CD4-positive, alpha-beta T cell (primary cell): ENCODE measurements at regions not wholly inside any gene's neighbourhood (a gene's known extent, or its start where the extent isn't known, plus 50 kb on each side); places are given as distances from the start of the nearest gene placed in this dataset.

Experiments
- ATAC-seq: fragments of 200-7000 bp; cut with Tn5 transposase; one replicate; pipeline ENCODE4 v1.10.0; 2022; ENCODE audit warnings: mild to moderate bottlenecking; ENCODE audit not compliant: poor library complexity
- CTCF ChIA-PET: fragments of 350-600 bp; sonication (Branson Sonifier 250); formaldehyde crosslinking; loops from one replicate; lab custom pipeline; 2021; ENCODE audit warnings: antibody characterized with exemption, inconsistent platforms; lab: Charles Lee
- POLR2A ChIA-PET: fragments of 350-600 bp; sonication (Branson Sonifier 250); formaldehyde crosslinking; loops from one replicate; lab custom pipeline; 2021; ENCODE audit warnings: antibody characterized with exemption, inconsistent platforms; lab: Charles Lee
- DNase-seq, 14 experiments: peaks; one replicate each; pipeline ENCODE4 v3.0.0-alpha.2; 2013 to 2020; ENCODE audit warnings: mixed read lengths in 2 of 14
- H3K27ac ChIP-seq, 2 donors: one replicate each; pipeline versions ENCODE4 v1.5.1 to v1.7.0; 2013; ENCODE audit warnings: low read length in 2 of 2, low read depth in 1 of 2, mild to moderate bottlenecking in 1 of 2
- H3K27me3 ChIP-seq, 2 experiments: 1 replicate in 1 of 2; 2 replicates in 1 of 2; pipeline versions ENCODE4 v1.6.1 to v1.7.0; 2013; ENCODE audit warnings: low read length in 2 of 2, control low read depth in 1 of 2, mild to moderate bottlenecking in 1 of 2, moderate library complexity in 1 of 2; ENCODE audit not compliant: insufficient read depth in 2 of 2, control insufficient read depth in 1 of 2
- H3K36me3 ChIP-seq: one replicate; pipeline ENCODE4 v1.6.1; 2013; ENCODE audit warnings: low read length, control low read depth; ENCODE audit not compliant: insufficient read depth
- H3K4me1 ChIP-seq: one replicate; pipeline ENCODE4 v1.6.1; 2013; ENCODE audit warnings: low read length, control low read depth; ENCODE audit not compliant: insufficient read depth
- H3K4me3 ChIP-seq: one replicate; pipeline ENCODE4 v1.5.1; 2013; ENCODE audit warnings: mild to moderate bottlenecking, low read length, moderate library complexity
- H3K9me3 ChIP-seq, 2 experiments: 1 replicate in 1 of 2; 2 replicates in 1 of 2; pipeline versions ENCODE4 v1.6.1 to v1.7.0; 2013; ENCODE audit warnings: low read length in 2 of 2, mild to moderate bottlenecking in 2 of 2, control low read depth in 1 of 2, moderate library complexity in 1 of 2; ENCODE audit not compliant: control insufficient read depth in 1 of 2, insufficient read depth in 1 of 2
- H3K27ac Mint-ChIP-seq: one replicate; pipeline ENCODE4 v1.8.0; 2020; ENCODE audit warnings: mixed read lengths
- H3K27me3 Mint-ChIP-seq: one replicate; pipeline ENCODE4 v1.8.0; 2021; ENCODE audit warnings: mixed read lengths
- H3K36me3 Mint-ChIP-seq: one replicate; pipeline ENCODE4 v1.8.0; 2021; ENCODE audit warnings: low read depth, mixed read lengths
- H3K4me1 Mint-ChIP-seq: one replicate; pipeline ENCODE4 v1.8.0; 2021; ENCODE audit warnings: low read depth, mixed read lengths
- H3K4me3 Mint-ChIP-seq: one replicate; pipeline ENCODE4 v1.8.0; 2020; ENCODE audit warnings: mild to moderate bottlenecking, mixed read lengths
- H3K9me3 Mint-ChIP-seq: one replicate; pipeline ENCODE4 v1.8.0; 2020; ENCODE audit warnings: mixed read lengths
- intact Hi-C, 2 experiments: fragments of 100-400 bp; cut with DNase I in 1 of 2; cut with micrococcal nuclease in 1 of 2; formaldehyde crosslinking; loops; one replicate each; pipeline versions ENCODE4 v1.15.1 to v1.9.0; 2023 to 2025; cut with DNase I, micrococcal nuclease
- TF ChIP-seq, protein P1 (sequence below): fragments of 200-600 bp; IDR thresholded peaks from one replicate; pipeline ENCODE4 v1.8.0; 2022; ENCODE audit warnings: antibody characterized with exemption, mild to moderate bottlenecking

DNA sequence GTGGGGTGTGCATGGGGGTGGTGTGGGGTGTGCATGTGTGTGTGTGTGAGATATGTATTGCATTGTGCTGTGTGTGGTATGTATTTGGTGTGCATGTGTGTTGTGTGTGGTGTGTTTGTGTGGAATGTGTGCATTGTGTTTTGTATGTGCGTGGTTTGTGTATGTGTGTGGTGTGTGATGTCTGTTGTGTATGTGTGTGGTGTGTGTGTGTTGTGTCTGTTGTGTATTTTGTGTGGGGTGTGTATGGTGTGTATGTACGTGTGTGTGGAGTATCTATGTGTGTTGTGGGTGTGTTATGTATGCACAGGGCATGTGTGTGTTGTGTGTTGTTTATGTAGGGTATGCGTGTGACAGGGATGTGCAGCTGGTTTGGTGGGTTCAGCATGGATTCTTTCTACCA is 67.8 kb upstream of the COG2 start:
- Mint-ChIP-seq H3K27ac (no peak overlapping the region), H3K4me3 (no peak overlapping the region), H3K27me3 (peaks cover 36% of the 10 kb centered on the region), H3K9me3 (no peaks in the 10 kb centered on the region), H3K36me3 (no peaks in the 10 kb centered on the region), H3K4me1 (no peaks in the 10 kb centered on the region)
- H3K36me3 ChIP-seq, result no peaks in the 10 kb centered on the region
- TF ChIP-seq, protein P1, sequence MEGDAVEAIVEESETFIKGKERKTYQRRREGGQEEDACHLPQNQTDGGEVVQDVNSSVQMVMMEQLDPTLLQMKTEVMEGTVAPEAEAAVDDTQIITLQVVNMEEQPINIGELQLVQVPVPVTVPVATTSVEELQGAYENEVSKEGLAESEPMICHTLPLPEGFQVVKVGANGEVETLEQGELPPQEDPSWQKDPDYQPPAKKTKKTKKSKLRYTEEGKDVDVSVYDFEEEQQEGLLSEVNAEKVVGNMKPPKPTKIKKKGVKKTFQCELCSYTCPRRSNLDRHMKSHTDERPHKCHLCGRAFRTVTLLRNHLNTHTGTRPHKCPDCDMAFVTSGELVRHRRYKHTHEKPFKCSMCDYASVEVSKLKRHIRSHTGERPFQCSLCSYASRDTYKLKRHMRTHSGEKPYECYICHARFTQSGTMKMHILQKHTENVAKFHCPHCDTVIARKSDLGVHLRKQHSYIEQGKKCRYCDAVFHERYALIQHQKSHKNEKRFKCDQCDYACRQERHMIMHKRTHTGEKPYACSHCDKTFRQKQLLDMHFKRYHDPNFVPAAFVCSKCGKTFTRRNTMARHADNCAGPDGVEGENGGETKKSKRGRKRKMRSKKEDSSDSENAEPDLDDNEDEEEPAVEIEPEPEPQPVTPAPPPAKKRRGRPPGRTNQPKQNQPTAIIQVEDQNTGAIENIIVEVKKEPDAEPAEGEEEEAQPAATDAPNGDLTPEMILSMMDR, result no peak
- no peak overlapping the region for H3K4me3 ChIP-seq
- H3K27ac ChIP-seq, result no peak overlapping the region
- H3K4me1 ChIP-seq, result no peaks in the 10 kb centered on the region
- no peaks in the 10 kb centered on the region for H3K27me3 ChIP-seq
- ChIA-PET POLR2A (no interaction called here), CTCF (no interaction called here)
- no peaks in the 10 kb centered on the region for H3K9me3 ChIP-seq
- intact Hi-C loops, result no loop called here
- ATAC-seq, result no peak
- no peak for DNase-seq

DNA sequence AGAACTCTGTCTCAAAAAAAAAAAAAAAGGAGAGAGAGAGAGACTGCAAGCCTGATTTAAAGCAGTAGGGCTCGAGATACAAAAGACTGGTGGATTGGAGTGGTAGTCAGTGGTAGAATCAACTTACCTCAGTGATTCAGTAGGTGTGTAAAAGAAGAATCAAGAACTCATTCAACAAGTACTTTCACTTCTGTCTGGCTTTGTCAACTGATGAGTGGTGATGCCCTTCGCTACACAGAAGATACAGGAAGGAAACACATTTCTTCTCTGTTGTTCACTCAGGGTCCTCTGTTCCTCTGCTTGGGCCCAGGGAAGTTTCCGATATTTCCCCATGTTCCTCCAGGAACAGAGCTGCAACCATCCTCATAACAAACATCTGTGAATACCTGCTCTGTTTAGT is 68.6 kb upstream of the COG2 start:
- ATAC-seq (no peak), DNase-seq (peak in 1 of 14 experiments; percentile 7)
- CTCF ChIA-PET, result no interaction called here
- no peak overlapping the region for H3K27ac ChIP-seq
- intact Hi-C loops, result no loop called here
- TF ChIP-seq, protein P1, result no peak
- H3K9me3 ChIP-seq, result no peaks in the 10 kb centered on the region
- H3K4me1 ChIP-seq, result no peaks in the 10 kb centered on the region
- H3K9me3 Mint-ChIP-seq, result no peaks in the 10 kb centered on the region
- no peak overlapping the region for H3K4me3 Mint-ChIP-seq
- H3K36me3 Mint-ChIP-seq, result no peaks in the 10 kb centered on the region
- H3K27ac Mint-ChIP-seq, result no peak overlapping the region
- no peak overlapping the region for H3K4me3 ChIP-seq
- H3K4me1 Mint-ChIP-seq, result no peaks in the 10 kb centered on the region
- H3K27me3 ChIP-seq, result peaks cover 0 to under 1% of the 10 kb centered on the region in 2 experiments
- H3K36me3 ChIP-seq, result no peaks in the 10 kb centered on the region
- POLR2A ChIA-PET, result no interaction called here
- H3K27me3 Mint-ChIP-seq, result peaks cover 34% of the 10 kb centered on the region

DNA sequence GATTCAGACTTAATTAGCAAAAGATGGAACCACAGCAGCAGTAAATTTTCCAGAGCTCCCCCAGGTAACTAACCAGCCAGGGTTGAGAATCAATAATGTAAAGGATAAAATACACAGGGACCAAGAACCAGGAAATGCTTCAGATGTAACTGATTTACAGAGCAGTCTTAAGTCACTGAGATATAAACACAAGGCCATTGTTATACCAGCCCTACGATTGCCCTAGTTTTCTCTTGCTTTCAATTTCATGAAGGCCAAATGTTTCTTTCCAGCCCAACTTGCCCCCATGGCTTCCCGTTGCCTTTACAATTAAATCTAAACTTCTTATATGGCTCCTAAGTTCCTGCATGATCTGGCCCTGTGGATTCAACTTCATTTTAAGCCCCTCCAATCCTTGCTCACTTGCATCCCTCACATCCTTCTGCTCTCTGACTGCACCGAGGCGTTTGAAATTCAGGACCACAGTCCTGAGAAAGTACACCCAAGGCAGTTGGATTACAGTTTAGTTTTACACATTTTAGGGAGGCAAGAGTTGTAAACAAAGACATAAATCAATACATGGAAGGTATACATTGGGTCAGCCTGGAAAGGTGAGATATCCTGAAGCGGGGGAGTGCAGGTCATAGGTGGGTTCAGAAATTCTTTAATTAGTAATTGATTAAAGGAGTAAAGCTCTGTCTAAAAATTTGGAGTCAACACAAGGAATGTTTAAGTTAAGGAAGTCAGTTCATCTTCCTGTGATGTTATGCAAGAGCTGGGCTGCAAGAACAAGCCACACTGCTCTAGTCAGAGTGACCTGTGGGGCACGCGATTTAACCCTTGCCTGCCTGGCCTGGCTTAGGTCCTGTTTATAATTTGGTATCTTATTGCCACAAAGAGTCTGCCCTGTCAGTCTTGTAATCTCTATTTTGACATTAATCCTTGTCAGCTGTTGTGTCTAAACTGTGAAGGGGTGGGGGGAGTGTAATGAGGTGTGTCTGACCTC is 69.9 kb upstream of the COG2 start:
- TF ChIP-seq, protein P1, result no peak
- Mint-ChIP-seq H3K9me3 (no peaks in the 10 kb centered on the region), H3K27ac (no peak overlapping the region), H3K36me3 (no peaks in the 10 kb centered on the region), H3K27me3 (peaks cover 24% of the 10 kb centered on the region), H3K4me1 (no peaks in the 10 kb centered on the region), H3K4me3 (no peak overlapping the region)
- peaks cover 0 to 4% of the 10 kb centered on the region in 2 experiments for H3K9me3 ChIP-seq
- no peak for ATAC-seq
- peak in 1 of 14 experiments; percentile 5 for DNase-seq
- H3K27me3 ChIP-seq, result peaks cover 0 to 3% of the 10 kb centered on the region in 2 experiments
- ChIA-PET POLR2A (no interaction called here), CTCF (no interaction called here)
- intact Hi-C loops, result no loop called here
- no peaks in the 10 kb centered on the region for H3K4me1 ChIP-seq
- H3K4me3 ChIP-seq, result no peak overlapping the region
- no peaks in the 10 kb centered on the region for H3K36me3 ChIP-seq
- H3K27ac ChIP-seq, result no peak overlapping the region
